SK-N-SH treated with all-trans-retinoic acid at 6 μM for 48 hours (cell line): ENCODE measurements at regions not wholly inside any gene's neighbourhood (a gene's known extent, or its start where the extent isn't known, plus 50 kb on each side); places are given as distances from the start of the nearest gene placed in this dataset.

ENCODE experiments used
- ATAC-seq: fragments of 200-7000 bp; cut with Tn5 transposase; 3 replicates; pipeline ENCODE4 v1.9.1; 2020; ENCODE audit warnings: mild to moderate bottlenecking, moderate library complexity
- ARNTL ChIP-seq: fragments of 450-650 bp; formaldehyde crosslinking; IDR thresholded peaks from 2 replicates; pipeline ENCODE4 v1.5.0; 2020; ENCODE audit warnings: low read depth, mild to moderate bottlenecking, moderate library complexity, borderline replicate concordance
- BACH2 ChIP-seq: fragments of 250-450 bp; sonication (Bioruptor Pico); IDR thresholded peaks from 2 replicates; pipeline ENCODE4 v1.9.0; 2021; ENCODE audit warnings: mild to moderate bottlenecking, borderline replicate concordance
- CREB5 ChIP-seq: fragments of 250-450 bp; sonication (Bioruptor Pico); IDR thresholded peaks from 2 replicates; pipeline ENCODE4 v1.5.1; 2020; ENCODE audit warnings: low read depth, mild to moderate bottlenecking, moderate library complexity
- CSDC2 ChIP-seq: fragments of 250-450 bp; sonication (Bioruptor Pico); IDR thresholded peaks from 2 replicates; pipeline ENCODE4 v1.5.0; 2020; ENCODE audit warnings: mild to moderate bottlenecking, moderate library complexity
- ESRRG ChIP-seq: fragments of 250-450 bp; sonication (Bioruptor Pico); IDR thresholded peaks from 2 replicates; pipeline ENCODE4 v1.6.1; 2021; ENCODE audit warnings: mild to moderate bottlenecking
- GLIS3 ChIP-seq: fragments of 250-450 bp; sonication (Bioruptor Pico); IDR thresholded peaks from 2 replicates; pipeline ENCODE4 v1.5.0; 2020; ENCODE audit warnings: mild to moderate bottlenecking, moderate library complexity
- ISL1 ChIP-seq: fragments of 250-450 bp; sonication (Bioruptor Pico); IDR thresholded peaks from 2 replicates; pipeline ENCODE4 v2.1.2; 2022; ENCODE audit warnings: mild to moderate bottlenecking, moderate library complexity
- OSR1 ChIP-seq: fragments of 250-450 bp; sonication (Bioruptor Pico); IDR thresholded peaks from 2 replicates; pipeline ENCODE4 v1.8.0; 2022; ENCODE audit warnings: moderate library complexity, mild to moderate bottlenecking, inconsistent platforms
- PATZ1 ChIP-seq: fragments of 250-450 bp; sonication (Bioruptor Pico); IDR thresholded peaks from 2 replicates; pipeline ENCODE4 v1.8.0; 2020; ENCODE audit warnings: mild to moderate bottlenecking, moderate library complexity, borderline replicate concordance
- PPARA ChIP-seq: fragments of 250-450 bp; sonication (Bioruptor Pico); IDR thresholded peaks from 2 replicates; pipeline ENCODE4 v1.5.0; 2020; ENCODE audit warnings: mild to moderate bottlenecking, borderline replicate concordance
- RARB ChIP-seq: fragments of 250-450 bp; sonication (Bioruptor Pico); IDR thresholded peaks from 2 replicates; pipeline ENCODE4 v1.8.0; 2021; ENCODE audit warnings: mild to moderate bottlenecking, moderate library complexity
- SNAI2 ChIP-seq: fragments of 250-450 bp; sonication (Bioruptor Pico); IDR thresholded peaks from 2 replicates; pipeline ENCODE4 v1.5.0; 2020; ENCODE audit warnings: mild to moderate bottlenecking, moderate library complexity
- TOX ChIP-seq: fragments of 250-450 bp; sonication (Bioruptor Pico); IDR thresholded peaks from 2 replicates; pipeline ENCODE4 v1.8.0; 2021; ENCODE audit warnings: mild to moderate bottlenecking, moderate library complexity, borderline replicate concordance
- TSHZ2 ChIP-seq: fragments of 250-450 bp; sonication (Bioruptor Pico); IDR thresholded peaks from 2 replicates; pipeline ENCODE4 v1.5.0; 2020; ENCODE audit warnings: mild to moderate bottlenecking, moderate library complexity
- ZFP3 ChIP-seq: fragments of 250-450 bp; sonication (Bioruptor Pico); IDR thresholded peaks from 2 replicates; pipeline ENCODE4 v1.5.0; 2020; ENCODE audit warnings: mild to moderate bottlenecking, moderate library complexity
- ZFP30 ChIP-seq: fragments of 450-650 bp; formaldehyde crosslinking; IDR thresholded peaks from 2 replicates; pipeline ENCODE4 v1.5.0; 2022; ENCODE audit warnings: mild to moderate bottlenecking, moderate library complexity
- ZNF565 ChIP-seq: fragments of 450-650 bp; formaldehyde crosslinking; conservative IDR thresholded peaks from 2 replicates; pipeline ENCODE4 v1.5.0; 2020; ENCODE audit warnings: low read depth, mild to moderate bottlenecking, moderate library complexity
- ZNF70 ChIP-seq: fragments of 450-650 bp; formaldehyde crosslinking; IDR thresholded peaks from 2 replicates; pipeline ENCODE4 v1.5.0; 2020; ENCODE audit warnings: mild to moderate bottlenecking, moderate library complexity
- TF ChIP-seq, protein P1 (sequence below): fragments of 250-450 bp; sonication (Bioruptor Pico); IDR thresholded peaks from 2 replicates; pipeline ENCODE4 v1.5.1; 2021; ENCODE audit warnings: mild to moderate bottlenecking, moderate library complexity
- TF ChIP-seq, protein P2 (sequence below): fragments of 250-450 bp; sonication (Bioruptor Pico); IDR thresholded peaks from 2 replicates; pipeline ENCODE4 v1.8.0; 2021; ENCODE audit warnings: low read depth, mild to moderate bottlenecking, moderate library complexity, borderline replicate concordance

DNA sequence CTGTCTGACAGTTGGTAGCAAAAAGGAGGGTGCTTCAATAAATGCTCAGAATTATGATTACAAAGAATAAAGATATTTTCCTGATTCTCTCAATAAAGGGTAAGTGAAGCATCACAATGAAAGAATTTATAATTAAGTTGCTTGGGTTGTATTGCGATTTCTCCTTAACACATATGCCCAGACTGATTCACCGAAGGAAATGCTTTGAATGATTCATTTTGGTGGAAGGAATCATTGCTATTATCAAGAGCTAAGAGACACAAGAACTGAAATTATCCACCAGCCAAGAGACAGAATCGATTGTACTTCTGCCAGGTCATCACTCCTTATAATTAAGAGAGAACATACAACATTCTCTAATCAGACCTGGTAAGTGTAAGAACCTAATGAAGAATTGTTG, 301.4 kb downstream of the NR4A2 start (continued):
- TF ChIP-seq CREB5 (no peak), OSR1 (no peak), ZFP3 (no peak)

DNA sequence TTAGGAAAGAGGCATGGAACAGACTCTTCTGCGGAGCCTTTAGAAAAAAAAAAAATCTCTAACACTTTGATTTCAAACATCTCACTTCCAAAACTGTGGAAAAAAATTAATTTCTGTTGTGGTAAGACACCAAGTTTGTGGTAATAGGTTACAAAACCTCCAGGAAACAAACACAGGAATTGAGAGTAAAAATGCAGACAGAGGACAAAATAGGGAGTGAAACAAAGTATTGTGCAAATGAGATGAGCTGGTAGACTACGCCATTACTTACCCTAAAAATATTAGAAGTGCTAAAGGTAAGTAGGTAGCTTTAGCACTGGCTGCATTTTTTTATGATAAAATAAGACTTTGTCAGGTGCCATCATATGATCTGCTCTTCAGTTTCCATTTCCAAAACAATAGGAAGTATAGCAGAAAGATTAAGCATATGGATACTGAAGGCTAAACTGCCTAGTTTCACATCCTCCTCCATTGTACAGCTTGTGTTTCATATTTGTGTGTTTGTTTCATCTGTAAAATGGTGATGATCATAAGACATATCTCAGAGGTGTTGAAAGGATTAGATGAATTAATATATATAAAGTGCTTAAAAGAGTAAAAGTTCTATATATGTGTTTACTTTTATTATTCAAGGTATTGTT, 309.2 kb downstream of the NR4A2 start:
- ATAC-seq = no peak
- TF ChIP-seq PATZ1 (CRISPR knock-in tag) = no peak
- TF ChIP-seq ZNF565 = no peak
- TF ChIP-seq, protein P1, sequence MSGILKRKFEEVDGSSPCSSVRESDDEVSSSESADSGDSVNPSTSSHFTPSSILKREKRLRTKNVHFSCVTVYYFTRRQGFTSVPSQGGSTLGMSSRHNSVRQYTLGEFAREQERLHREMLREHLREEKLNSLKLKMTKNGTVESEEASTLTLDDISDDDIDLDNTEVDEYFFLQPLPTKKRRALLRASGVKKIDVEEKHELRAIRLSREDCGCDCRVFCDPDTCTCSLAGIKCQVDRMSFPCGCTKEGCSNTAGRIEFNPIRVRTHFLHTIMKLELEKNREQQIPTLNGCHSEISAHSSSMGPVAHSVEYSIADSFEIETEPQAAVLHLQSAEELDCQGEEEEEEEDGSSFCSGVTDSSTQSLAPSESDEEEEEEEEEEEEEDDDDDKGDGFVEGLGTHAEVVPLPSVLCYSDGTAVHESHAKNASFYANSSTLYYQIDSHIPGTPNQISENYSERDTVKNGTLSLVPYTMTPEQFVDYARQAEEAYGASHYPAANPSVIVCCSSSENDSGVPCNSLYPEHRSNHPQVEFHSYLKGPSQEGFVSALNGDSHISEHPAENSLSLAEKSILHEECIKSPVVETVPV (CRISPR knock-in tag) = no peak
- TF ChIP-seq ARNTL (CRISPR knock-in tag) = no peak
- TF ChIP-seq OSR1 = no peak
- TF ChIP-seq CREB5 = no peak
- no peak for TF ChIP-seq ZNF70
- TF ChIP-seq ESRRG (CRISPR knock-in tag) = no peak
- TF ChIP-seq ISL1 (CRISPR knock-in tag) = no peak
- TF ChIP-seq RARB (CRISPR knock-in tag) = no peak
- TF ChIP-seq BACH2 (CRISPR knock-in tag) = no peak
- TF ChIP-seq SNAI2 = no peak
- TF ChIP-seq PPARA (CRISPR knock-in tag) = no peak
- TF ChIP-seq CSDC2 = no peak
- no peak for TF ChIP-seq GLIS3 (CRISPR knock-in tag)
- TF ChIP-seq TOX (CRISPR knock-in tag) = no peak
- no peak for TF ChIP-seq ZFP30 (CRISPR knock-in tag)
- no peak for TF ChIP-seq TSHZ2 (CRISPR knock-in tag)
- TF ChIP-seq, protein P2, sequence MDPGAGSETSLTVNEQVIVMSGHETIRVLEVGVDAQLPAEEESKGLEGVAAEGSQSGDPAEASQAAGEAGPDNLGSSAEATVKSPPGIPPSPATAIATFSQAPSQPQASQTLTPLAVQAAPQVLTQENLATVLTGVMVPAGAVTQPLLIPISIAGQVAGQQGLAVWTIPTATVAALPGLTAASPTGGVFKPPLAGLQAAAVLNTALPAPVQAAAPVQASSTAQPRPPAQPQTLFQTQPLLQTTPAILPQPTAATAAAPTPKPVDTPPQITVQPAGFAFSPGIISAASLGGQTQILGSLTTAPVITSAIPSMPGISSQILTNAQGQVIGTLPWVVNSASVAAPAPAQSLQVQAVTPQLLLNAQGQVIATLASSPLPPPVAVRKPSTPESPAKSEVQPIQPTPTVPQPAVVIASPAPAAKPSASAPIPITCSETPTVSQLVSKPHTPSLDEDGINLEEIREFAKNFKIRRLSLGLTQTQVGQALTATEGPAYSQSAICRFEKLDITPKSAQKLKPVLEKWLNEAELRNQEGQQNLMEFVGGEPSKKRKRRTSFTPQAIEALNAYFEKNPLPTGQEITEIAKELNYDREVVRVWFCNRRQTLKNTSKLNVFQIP = no peak
